HG02852 (cell line): ENCODE measurements at regions not wholly inside any gene's neighbourhood (a gene's known extent, or its start where the extent isn't known, plus 50 kb on each side); places are given as distances from the start of the nearest gene placed in this dataset.
A peak's percentile ranks its signal among the peaks of the same experiment; 100 is the strongest.

Experiments used
- ATAC-seq: cut with Tn5 transposase; IDR thresholded peaks from one replicate; pipeline ENCODE4 v1.9.1; 2021; ENCODE audit warnings: mild to moderate bottlenecking, moderate library complexity; ENCODE audit not compliant: unreplicated experiment

- no peak for ATAC-seq
Measured at GRCh38 chr5:61621202-61621650, 289.2 kb downstream of the ZSWIM6 start.

GRCh38 chr5:61622156-61622555 lies 290.1 kb downstream of the ZSWIM6 start:
- ATAC-seq, result no peak

GRCh38 chr5:61623401-61624069 lies 291.5 kb downstream of the ZSWIM6 start:
- no peak for ATAC-seq

GRCh38 chr5:61624553-61625136 lies 292.6 kb downstream of the ZSWIM6 start:
- ATAC-seq, result no peak

GRCh38 chr5:61625137-61625561 lies 293.1 kb downstream of the ZSWIM6 start:
- no peak for ATAC-seq

GRCh38 chr5:61625681-61626621 lies 293.9 kb downstream of the ZSWIM6 start:
- peak; percentile 63 for ATAC-seq

- ATAC-seq, result peak; percentile 40
Measured at GRCh38 chr5:61626639-61627282, 294.7 kb downstream of the ZSWIM6 start.

GRCh38 chr5:61627531-61627930 lies 295.5 kb downstream of the ZSWIM6 start:
- no peak for ATAC-seq

GRCh38 chr5:61630908-61631307 lies 298.9 kb downstream of the ZSWIM6 start:
- ATAC-seq, result no peak

- no peak for ATAC-seq
Measured at GRCh38 chr5:61631438-61631941, 299.4 kb downstream of the ZSWIM6 start.

- ATAC-seq, result no peak
Measured at GRCh38 chr5:61632064-61632463, 300.0 kb downstream of the ZSWIM6 start.

- no peak for ATAC-seq
Measured at GRCh38 chr5:61635271-61635670, 303.2 kb downstream of the ZSWIM6 start.

GRCh38 chr5:61637566-61637965 lies 305.5 kb downstream of the ZSWIM6 start:
- no peak for ATAC-seq

- ATAC-seq, result no peak
Measured at GRCh38 chr5:61638476-61638875, 306.4 kb downstream of the ZSWIM6 start.

- no peak for ATAC-seq
Measured at GRCh38 chr5:61640179-61641021, 308.3 kb downstream of the ZSWIM6 start.

- no peak for ATAC-seq
Measured at GRCh38 chr5:61641748-61642565, 309.9 kb downstream of the ZSWIM6 start.

GRCh38 chr5:61647672-61648071 lies 315.6 kb downstream of the ZSWIM6 start:
- ATAC-seq, result no peak

GRCh38 chr5:61649231-61649630 lies 317.2 kb downstream of the ZSWIM6 start:
- no peak for ATAC-seq

- ATAC-seq, result no peak
Measured at GRCh38 chr5:61649971-61650370, 317.9 kb downstream of the ZSWIM6 start.
